Activated naive CD4-positive, alpha-beta T cell treated with anti-CD3 and anti-CD28 coated beads for 36 hours (primary cell): ENCODE measurements at regions not wholly inside any gene's neighbourhood (a gene's known extent, or its start where the extent isn't known, plus 50 kb on each side); places are given as distances from the start of the nearest gene placed in this dataset.

Experiments used
- CTCF ChIA-PET: fragments of 350-600 bp; sonication (Branson Sonifier 250); formaldehyde crosslinking; loops from one replicate; lab custom pipeline; 2021; ENCODE audit warnings: antibody characterized with exemption; lab: Charles Lee
- DNase-seq: peaks from one replicate; pipeline ENCODE4 v3.0.0-alpha.2; 2020
- H3K27ac Mint-ChIP-seq: one replicate; pipeline ENCODE4 v1.8.0; 2021; ENCODE audit warnings: mild to moderate bottlenecking, mixed read lengths
- H3K27me3 Mint-ChIP-seq: one replicate; pipeline ENCODE4 v1.8.0; 2021; ENCODE audit warnings: low read depth, mixed read lengths
- H3K36me3 Mint-ChIP-seq: one replicate; pipeline ENCODE4 v1.8.0; 2021; ENCODE audit warnings: low read depth, mixed read lengths
- H3K4me1 Mint-ChIP-seq: one replicate; pipeline ENCODE4 v1.8.0; 2021; ENCODE audit warnings: low read depth, mixed read lengths
- H3K4me3 Mint-ChIP-seq: one replicate; pipeline ENCODE4 v1.8.0; 2021; ENCODE audit warnings: mild to moderate bottlenecking, moderate library complexity, mixed read lengths
- H3K9me3 Mint-ChIP-seq: one replicate; pipeline ENCODE4 v1.8.0; 2021; ENCODE audit warnings: mixed read lengths
- intact Hi-C: fragments of 100-400 bp; cut with micrococcal nuclease; formaldehyde crosslinking; loops from one replicate; pipeline ENCODE4 v1.15.1; 2023

DNA sequence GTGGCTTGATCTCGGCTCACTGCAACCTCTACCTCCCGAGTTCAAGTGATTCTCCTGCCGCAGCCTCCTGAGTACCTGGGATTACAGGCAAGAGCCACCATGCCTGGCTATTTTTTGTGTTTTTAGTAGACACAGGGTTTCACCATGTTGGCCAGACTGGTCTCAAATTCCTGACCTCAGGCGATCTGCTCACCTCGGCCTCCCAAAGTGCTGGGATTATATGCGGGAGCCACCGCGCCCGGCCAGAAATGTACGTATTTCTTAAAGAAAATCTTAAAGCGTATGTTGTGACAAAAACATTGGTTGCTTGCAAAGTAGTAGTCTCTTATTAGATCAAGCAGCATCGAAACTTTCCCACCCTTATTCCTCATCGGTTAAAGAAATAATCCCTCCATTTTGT, 748.9 kb upstream of the NR2F2 start:
- DNase-seq, result no peak
- H3K9me3 Mint-ChIP-seq, result no peaks in the 10 kb centered on the region
- CTCF ChIA-PET, result no interaction called here
- no peaks in the 10 kb centered on the region for H3K4me1 Mint-ChIP-seq
- no peak overlapping the region for H3K27ac Mint-ChIP-seq
- no peaks in the 10 kb centered on the region for H3K36me3 Mint-ChIP-seq
- H3K27me3 Mint-ChIP-seq, result peaks cover 10% of the 10 kb centered on the region
- H3K4me3 Mint-ChIP-seq, result no peak overlapping the region
- intact Hi-C loops, result no loop called here

DNA sequence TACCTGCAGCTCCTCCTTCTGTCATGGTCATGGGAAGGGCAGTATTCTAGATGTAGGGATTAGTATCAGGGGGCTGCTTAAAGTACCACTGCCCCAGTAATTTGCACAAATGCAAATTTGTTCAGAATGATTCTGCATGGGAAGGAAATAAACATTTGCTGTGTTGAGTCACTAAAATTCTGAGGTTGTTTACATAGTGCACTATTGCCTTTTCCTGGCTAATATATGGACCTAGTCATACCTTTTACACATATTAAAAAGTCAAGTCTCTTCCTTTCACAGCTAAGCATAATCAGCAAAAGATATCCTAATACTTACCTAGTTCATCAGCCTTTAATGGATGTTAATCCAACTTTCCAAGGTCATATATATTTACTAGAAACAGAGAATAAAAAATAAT, 746.4 kb upstream of the NR2F2 start:
- peaks cover 4% of the 10 kb centered on the region for H3K27me3 Mint-ChIP-seq
- H3K27ac Mint-ChIP-seq, result no peak overlapping the region
- H3K36me3 Mint-ChIP-seq, result no peaks in the 10 kb centered on the region
- H3K4me3 Mint-ChIP-seq, result no peak overlapping the region
- CTCF ChIA-PET, result no interaction called here
- no peak for DNase-seq
- no peaks in the 10 kb centered on the region for H3K9me3 Mint-ChIP-seq
- no peaks in the 10 kb centered on the region for H3K4me1 Mint-ChIP-seq
- intact Hi-C loops, result no loop called here

GRCh38 chr15:95588056-95588455, 742.4 kb upstream of the NR2F2 start:
- H3K27me3 Mint-ChIP-seq, result peaks cover 7% of the 10 kb centered on the region
- intact Hi-C loops, result no loop called here
- H3K9me3 Mint-ChIP-seq, result no peaks in the 10 kb centered on the region

DNA sequence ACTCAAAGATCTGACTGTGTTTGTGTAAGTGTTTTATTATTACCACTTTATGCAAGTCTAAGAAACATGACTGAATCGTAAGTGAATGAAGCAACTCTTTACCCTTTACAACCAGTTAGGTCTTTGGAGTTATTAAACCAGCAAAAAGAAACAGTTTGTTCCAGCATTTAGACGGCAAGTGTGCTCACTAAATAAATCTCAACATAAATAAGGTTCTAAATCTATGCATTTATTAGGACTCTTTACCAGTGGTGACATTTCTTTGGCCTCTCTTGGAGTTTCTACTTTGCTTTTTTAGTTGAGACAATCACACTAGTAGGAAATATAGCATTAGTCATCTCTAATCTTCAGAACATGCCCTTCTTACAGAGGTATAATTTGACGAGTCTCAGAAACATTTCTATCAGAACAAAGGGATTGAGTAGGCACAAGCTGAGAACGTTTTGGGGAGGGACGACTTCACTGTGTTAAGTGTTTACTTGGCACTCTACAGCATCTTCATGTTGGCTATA, 739.9 kb upstream of the NR2F2 start:
- DNase-seq, result no peak
- no peaks in the 10 kb centered on the region for H3K36me3 Mint-ChIP-seq
- H3K9me3 Mint-ChIP-seq, result no peaks in the 10 kb centered on the region
- peaks cover 4% of the 10 kb centered on the region for H3K4me1 Mint-ChIP-seq
- H3K4me3 Mint-ChIP-seq, result no peak overlapping the region
- CTCF ChIA-PET, result no interaction called here
- intact Hi-C loops, result loop anchor here (1.0 kb wide), 1 partner anchor 31 kb away; no protein-coding TSS in a partner anchor
- peaks cover 13% of the 10 kb centered on the region for H3K27me3 Mint-ChIP-seq
- H3K27ac Mint-ChIP-seq, result no peak overlapping the region

More at GRCh38 chr15:95588056-95588455, 742.4 kb upstream of the NR2F2 start:
- Mint-ChIP-seq H3K36me3 (no peaks in the 10 kb centered on the region), H3K4me3 (no peak overlapping the region), H3K4me1 (peaks cover 4% of the 10 kb centered on the region), H3K27ac (no peak overlapping the region)
- no peak for DNase-seq
- CTCF ChIA-PET, result no interaction called here

GRCh38 chr15:95591270-95591669, 739.2 kb upstream of the NR2F2 start:
- no peaks in the 10 kb centered on the region for H3K36me3 Mint-ChIP-seq
- H3K27ac Mint-ChIP-seq, result no peak overlapping the region
- H3K4me3 Mint-ChIP-seq, result no peak overlapping the region
- H3K9me3 Mint-ChIP-seq, result no peaks in the 10 kb centered on the region
- H3K27me3 Mint-ChIP-seq, result peaks cover 16% of the 10 kb centered on the region
- intact Hi-C loops, result loop anchor here (1.0 kb wide), 1 partner anchor 30 kb away; no protein-coding TSS in a partner anchor
- DNase-seq, result no peak
- CTCF ChIA-PET, result no interaction called here
- H3K4me1 Mint-ChIP-seq, result peaks cover 4% of the 10 kb centered on the region

DNA sequence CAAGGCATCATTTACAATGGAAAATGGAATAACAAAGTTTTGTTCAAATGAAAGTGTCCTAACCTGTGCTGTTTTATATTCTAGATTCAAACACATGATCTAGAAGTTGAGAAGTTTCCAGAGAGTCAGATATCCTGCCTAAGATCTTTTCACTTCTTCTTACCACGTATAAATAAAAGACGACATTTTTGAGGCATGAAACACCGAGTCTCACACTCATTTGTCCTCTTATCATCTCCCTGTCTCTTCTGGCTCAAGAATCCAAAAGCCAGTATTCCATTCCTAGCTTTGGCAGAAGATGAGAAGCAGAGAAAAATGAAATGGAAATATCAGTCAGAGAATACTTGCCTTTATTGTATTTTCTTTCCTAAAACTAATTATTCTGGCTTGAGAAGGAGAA, 738.6 kb upstream of the NR2F2 start:
- H3K4me1 Mint-ChIP-seq, result peaks cover 4% of the 10 kb centered on the region

DNA sequence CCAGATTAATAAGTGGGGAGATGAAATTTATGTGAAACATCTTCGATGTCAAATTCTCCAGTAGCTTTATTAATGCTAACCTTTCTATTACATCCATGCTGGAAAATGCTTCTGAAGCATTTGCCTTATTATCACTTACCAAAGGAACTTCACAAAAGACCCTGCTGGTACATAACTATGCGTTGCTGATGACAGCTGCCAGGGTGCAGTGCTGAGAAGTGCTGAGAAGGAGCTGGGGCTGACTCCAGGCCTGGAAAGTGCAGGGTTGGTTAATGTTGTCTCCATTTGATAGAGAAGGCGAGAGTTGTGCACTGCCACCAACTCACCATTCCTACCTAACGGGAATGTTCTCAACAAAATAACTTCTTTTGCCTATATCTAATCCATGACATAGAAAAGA, 736.0 kb upstream of the NR2F2 start:
- intact Hi-C loops, result no loop called here
- peaks cover 13% of the 10 kb centered on the region for H3K27me3 Mint-ChIP-seq
- DNase-seq, result no peak
- H3K36me3 Mint-ChIP-seq, result no peaks in the 10 kb centered on the region
- H3K27ac Mint-ChIP-seq, result no peak overlapping the region
- peaks cover 4% of the 10 kb centered on the region for H3K4me1 Mint-ChIP-seq
- CTCF ChIA-PET, result no interaction called here
- no peak overlapping the region for H3K4me3 Mint-ChIP-seq
- H3K9me3 Mint-ChIP-seq, result no peaks in the 10 kb centered on the region

More for the DNA sequence above, 738.6 kb upstream of the NR2F2 start:
- intact Hi-C loops, result loop anchor here (1.0 kb wide), 1 partner anchor 29 kb away; no protein-coding TSS in a partner anchor
- Mint-ChIP-seq H3K9me3 (no peaks in the 10 kb centered on the region), H3K27ac (no peak overlapping the region), H3K4me3 (no peak overlapping the region), H3K36me3 (no peaks in the 10 kb centered on the region), H3K27me3 (peaks cover 16% of the 10 kb centered on the region)
- CTCF ChIA-PET, result no interaction called here
- no peak for DNase-seq

- H3K9me3 Mint-ChIP-seq, result no peaks in the 10 kb centered on the region
- CTCF ChIA-PET, result no interaction called here
- DNase-seq, result no peak
- H3K27me3 Mint-ChIP-seq, result peaks cover 13% of the 10 kb centered on the region
- intact Hi-C loops, result no loop called here
- H3K27ac Mint-ChIP-seq, result no peak overlapping the region
- peaks cover 4% of the 10 kb centered on the region for H3K4me1 Mint-ChIP-seq
- H3K36me3 Mint-ChIP-seq, result no peaks in the 10 kb centered on the region
- H3K4me3 Mint-ChIP-seq, result no peak overlapping the region
Measured at GRCh38 chr15:95595759-95596158, 734.7 kb upstream of the NR2F2 start.

DNA sequence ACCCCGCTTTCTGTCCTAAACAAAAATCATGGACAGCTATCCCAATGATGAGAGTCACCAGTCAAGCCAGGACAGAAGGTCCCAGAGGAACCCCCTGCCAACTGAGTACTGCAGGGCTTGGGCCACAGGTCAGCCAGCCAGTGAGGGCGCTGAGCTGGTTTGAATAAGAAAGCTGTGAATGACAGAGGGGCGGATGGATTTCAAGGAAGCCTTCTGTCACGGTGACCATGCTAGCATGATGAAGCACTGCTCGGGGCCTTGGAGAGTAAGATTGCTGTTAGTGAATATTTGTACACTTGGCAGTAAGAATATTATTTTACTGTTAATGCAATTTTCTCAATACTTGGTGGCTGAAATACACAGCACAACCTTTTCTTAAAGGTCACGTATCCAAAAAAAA, 734.0 kb upstream of the NR2F2 start:
- peaks cover 4% of the 10 kb centered on the region for H3K4me1 Mint-ChIP-seq
- no peaks in the 10 kb centered on the region for H3K36me3 Mint-ChIP-seq
- CTCF ChIA-PET, result no interaction called here
- H3K27me3 Mint-ChIP-seq, result peaks cover 13% of the 10 kb centered on the region
- no peaks in the 10 kb centered on the region for H3K9me3 Mint-ChIP-seq
- no peak for DNase-seq
- intact Hi-C loops, result no loop called here
- H3K27ac Mint-ChIP-seq, result no peak overlapping the region
- no peak overlapping the region for H3K4me3 Mint-ChIP-seq

DNA sequence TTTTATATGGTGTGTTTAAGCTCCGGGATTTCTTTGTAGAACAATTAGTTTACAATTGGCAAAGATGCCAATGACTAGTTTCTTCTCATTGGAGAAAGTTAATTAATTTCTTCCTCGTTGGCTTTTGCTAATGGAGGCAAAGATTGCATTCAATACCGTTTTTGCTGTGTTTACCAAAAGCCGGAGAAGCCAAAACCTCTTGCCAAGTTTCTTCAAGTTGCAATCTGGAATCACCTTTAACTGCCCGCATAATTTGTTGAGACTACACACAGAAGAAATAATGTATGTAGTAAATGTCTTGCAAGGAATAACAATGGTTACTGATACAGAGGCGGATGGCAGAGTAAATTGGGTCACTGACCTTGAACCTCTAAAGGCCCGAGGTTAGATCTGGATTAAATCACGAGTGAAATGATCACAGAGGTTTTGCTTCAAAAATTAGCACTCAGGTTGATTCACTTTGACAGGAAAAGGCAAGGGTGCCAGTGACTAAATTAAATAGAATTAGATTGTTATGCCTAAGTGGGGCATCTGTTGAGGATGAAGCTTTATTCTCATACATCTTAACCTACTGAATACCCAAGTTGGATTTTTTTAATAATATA, 732.1 kb upstream of the NR2F2 start:
- Mint-ChIP-seq H3K9me3 (no peaks in the 10 kb centered on the region), H3K27ac (no peak overlapping the region), H3K27me3 (peaks cover 7% of the 10 kb centered on the region), H3K4me1 (no peaks in the 10 kb centered on the region), H3K36me3 (no peaks in the 10 kb centered on the region), H3K4me3 (no peak overlapping the region)
- DNase-seq, result no peak
- intact Hi-C loops, result no loop called here
- CTCF ChIA-PET, result no interaction called here

- Mint-ChIP-seq H3K4me1 (no peaks in the 10 kb centered on the region), H3K27me3 (peaks cover 3% of the 10 kb centered on the region), H3K9me3 (no peaks in the 10 kb centered on the region), H3K27ac (no peak overlapping the region), H3K4me3 (no peak overlapping the region), H3K36me3 (no peaks in the 10 kb centered on the region)
- DNase-seq, result no peak
- intact Hi-C loops, result no loop called here
- CTCF ChIA-PET, result no interaction called here
Measured at GRCh38 chr15:95600367-95600766, 730.1 kb upstream of the NR2F2 start.

- H3K27me3 Mint-ChIP-seq, result no peaks in the 10 kb centered on the region
- H3K36me3 Mint-ChIP-seq, result no peaks in the 10 kb centered on the region
- no peaks in the 10 kb centered on the region for H3K9me3 Mint-ChIP-seq
- DNase-seq, result no peak
- no peak overlapping the region for H3K4me3 Mint-ChIP-seq
- CTCF ChIA-PET, result interaction anchor here (0.6 kb wide), 1 partner anchor 29 kb away, joined by 5 read pairs; no protein-coding TSS in a partner anchor
- intact Hi-C loops, result no loop called here
- no peaks in the 10 kb centered on the region for H3K4me1 Mint-ChIP-seq
- H3K27ac Mint-ChIP-seq, result no peak overlapping the region
Measured at GRCh38 chr15:95600884-95601283, 729.6 kb upstream of the NR2F2 start.

DNA sequence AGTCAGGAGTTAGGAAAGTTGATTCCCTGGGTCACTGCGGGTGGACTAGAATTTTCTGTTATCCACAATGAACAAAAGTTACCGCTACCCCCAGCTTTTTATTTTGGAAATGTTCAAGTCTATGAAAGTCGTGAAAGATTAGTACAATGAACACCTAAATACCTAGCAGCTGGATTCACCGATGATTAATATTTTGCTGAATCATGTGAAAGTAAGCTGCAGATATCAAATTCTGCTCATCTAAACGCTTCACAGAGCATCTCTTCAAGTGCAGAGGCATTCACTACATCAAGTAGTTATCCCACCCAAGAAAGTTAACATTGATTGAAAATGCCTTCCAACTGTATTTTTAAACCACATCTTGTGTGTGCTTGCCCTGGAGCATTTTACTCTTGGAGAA, 729.0 kb upstream of the NR2F2 start:
- intact Hi-C loops, result no loop called here
- no peaks in the 10 kb centered on the region for H3K27me3 Mint-ChIP-seq
- DNase-seq, result no peak
- no peak overlapping the region for H3K27ac Mint-ChIP-seq
- no peaks in the 10 kb centered on the region for H3K36me3 Mint-ChIP-seq
- no peaks in the 10 kb centered on the region for H3K4me1 Mint-ChIP-seq
- CTCF ChIA-PET, result interaction anchor here (0.6 kb wide), 2 partner anchors 28 to 191 kb away, joined by 4 to 5 read pairs; no protein-coding TSS in a partner anchor
- no peak overlapping the region for H3K4me3 Mint-ChIP-seq
- H3K9me3 Mint-ChIP-seq, result no peaks in the 10 kb centered on the region
